ENCODE measurements at regions not wholly inside any gene's neighbourhood (a gene's known extent, or its start where the extent isn't known, plus 50 kb on each side); places are given as distances from the start of the nearest gene placed in this dataset.

DNA sequence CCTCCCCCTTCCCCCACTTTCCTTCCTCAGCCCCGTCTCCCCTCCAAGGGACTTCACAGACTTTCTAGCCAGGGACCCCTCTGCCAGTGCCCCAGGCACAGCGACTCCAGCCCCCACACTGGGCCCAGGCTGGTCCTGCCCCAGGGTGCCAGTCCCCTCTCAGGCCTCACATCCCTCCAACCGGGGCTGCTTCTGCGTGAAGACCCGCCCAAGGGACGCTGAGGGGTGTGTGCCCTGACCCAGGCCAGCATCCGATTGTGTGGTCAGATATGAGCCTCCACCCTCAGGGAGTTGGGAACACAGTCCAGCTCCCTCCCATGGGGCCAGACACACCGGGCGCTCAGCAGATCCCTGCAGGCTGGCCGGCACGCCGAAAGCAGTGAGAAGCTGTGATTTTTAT is 97.0 kb downstream of the MICALL2 start:
- TF ChIP-seq, protein P1, sequence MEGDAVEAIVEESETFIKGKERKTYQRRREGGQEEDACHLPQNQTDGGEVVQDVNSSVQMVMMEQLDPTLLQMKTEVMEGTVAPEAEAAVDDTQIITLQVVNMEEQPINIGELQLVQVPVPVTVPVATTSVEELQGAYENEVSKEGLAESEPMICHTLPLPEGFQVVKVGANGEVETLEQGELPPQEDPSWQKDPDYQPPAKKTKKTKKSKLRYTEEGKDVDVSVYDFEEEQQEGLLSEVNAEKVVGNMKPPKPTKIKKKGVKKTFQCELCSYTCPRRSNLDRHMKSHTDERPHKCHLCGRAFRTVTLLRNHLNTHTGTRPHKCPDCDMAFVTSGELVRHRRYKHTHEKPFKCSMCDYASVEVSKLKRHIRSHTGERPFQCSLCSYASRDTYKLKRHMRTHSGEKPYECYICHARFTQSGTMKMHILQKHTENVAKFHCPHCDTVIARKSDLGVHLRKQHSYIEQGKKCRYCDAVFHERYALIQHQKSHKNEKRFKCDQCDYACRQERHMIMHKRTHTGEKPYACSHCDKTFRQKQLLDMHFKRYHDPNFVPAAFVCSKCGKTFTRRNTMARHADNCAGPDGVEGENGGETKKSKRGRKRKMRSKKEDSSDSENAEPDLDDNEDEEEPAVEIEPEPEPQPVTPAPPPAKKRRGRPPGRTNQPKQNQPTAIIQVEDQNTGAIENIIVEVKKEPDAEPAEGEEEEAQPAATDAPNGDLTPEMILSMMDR (IDR thresholded peaks at IDR 0.05; ENCODE audit: low read length): no peak
- TF ChIP-seq EZH2phosphoT487 (IDR thresholded peaks at IDR 0.05; ENCODE audit: low read length) (no peak), EZH2 (optimal IDR thresholded peaks at IDR 0.05; ENCODE audit: low read depth, low read length) (no peak)
